Jurkat, Clone E6-1 (cell line): ENCODE measurements at regions not wholly inside any gene's neighbourhood (a gene's known extent, or its start where the extent isn't known, plus 50 kb on each side); places are given as distances from the start of the nearest gene placed in this dataset.
"Not testable (repeated sequence)": the region's sequence is repeated elsewhere in the genome, so short reads cannot be mapped to it uniquely, and the experiment has no call there.

Experiments
- DNase-seq: peaks from one replicate; pipeline ENCODE4 v3.0.0-alpha.2; 2011; ENCODE audit warnings: low read depth, low spot score
- H3K4me3 ChIP-seq: 2 replicates; pipeline ENCODE4 v1.5.1; 2011; ENCODE audit warnings: mild to moderate bottlenecking, low read length, control low read depth, moderate library complexity

DNA sequence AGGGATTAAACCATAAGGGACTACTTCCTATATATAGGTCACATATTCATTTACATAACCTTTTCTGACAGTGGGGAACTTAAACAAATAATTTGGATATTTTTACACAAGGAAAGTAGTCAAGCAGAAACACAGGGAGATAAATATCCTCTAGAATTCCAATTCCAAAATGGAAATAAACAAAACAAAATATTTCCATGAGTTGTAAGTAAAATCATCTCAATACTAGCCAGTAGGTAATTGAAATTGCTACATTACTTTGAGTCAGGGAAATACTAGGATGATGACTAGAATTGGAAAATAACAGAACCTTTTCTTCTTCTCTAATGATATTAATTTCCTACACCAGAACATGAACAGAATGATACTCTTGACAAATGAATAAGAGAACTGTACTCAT, 1308.1 kb upstream of the GJE1 start:
- no peak overlapping the region for H3K4me3 ChIP-seq
- DNase-seq = no peak

DNA sequence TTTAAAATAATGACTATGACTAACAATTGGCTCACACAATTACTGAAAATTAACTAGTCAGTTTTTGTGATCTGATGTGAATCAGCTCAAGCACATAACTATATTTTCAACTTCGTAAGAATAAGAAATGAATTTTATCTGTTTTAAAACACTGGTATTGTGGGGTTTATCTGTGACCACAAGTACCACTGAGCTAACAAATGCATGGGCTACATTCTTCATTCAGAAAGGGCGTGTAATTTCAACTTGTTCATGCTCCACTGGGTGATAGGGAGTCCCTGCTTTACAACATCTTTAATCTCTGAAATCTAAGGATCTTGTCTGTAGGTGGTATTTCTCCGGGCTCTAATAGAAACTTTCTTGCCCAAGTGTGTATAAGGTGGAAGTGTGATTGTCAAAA, 1311.5 kb upstream of the GJE1 start:
- no peak for DNase-seq
- no peak overlapping the region for H3K4me3 ChIP-seq

DNA sequence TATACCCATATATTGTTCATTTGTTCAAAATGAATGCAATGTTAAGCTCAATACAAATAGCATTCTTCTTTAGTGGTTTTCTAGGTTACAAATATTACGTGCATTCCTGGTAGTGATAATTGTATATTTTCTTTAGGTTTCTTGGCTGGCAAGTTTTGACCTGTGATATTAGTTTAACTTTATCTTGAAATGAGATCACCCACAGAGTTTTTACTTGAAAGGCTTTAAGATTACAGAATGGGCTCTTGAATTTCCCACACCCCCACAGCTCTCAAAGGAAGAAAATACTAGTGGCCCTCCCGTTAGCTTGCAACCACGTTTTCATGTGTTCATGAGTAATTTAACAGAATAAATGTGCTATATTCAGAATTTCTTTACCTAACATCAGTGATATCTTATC, 1315.5 kb upstream of the GJE1 start:
- H3K4me3 ChIP-seq = no peak overlapping the region
- DNase-seq = no peak

DNA sequence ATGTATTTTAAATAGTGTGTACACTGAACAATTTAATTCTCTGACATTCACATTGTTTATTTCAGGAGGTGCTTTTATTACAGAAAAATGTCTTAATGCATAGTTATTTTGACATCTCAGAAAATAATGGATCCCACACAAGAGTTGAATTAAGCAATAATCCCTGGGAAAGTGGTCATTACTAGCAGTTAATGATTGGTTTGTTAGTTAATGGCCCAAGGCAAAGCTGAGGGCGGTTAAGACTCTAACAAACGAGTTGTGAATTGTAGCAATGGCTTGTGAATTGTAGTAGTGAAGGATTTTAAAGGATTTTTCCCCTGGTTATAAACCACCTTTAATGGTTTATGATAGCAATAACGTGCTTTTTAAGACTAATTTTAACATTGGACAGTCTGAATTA, 1316.0 kb upstream of the GJE1 start:
- no peak for DNase-seq
- H3K4me3 ChIP-seq = no peak overlapping the region

DNA sequence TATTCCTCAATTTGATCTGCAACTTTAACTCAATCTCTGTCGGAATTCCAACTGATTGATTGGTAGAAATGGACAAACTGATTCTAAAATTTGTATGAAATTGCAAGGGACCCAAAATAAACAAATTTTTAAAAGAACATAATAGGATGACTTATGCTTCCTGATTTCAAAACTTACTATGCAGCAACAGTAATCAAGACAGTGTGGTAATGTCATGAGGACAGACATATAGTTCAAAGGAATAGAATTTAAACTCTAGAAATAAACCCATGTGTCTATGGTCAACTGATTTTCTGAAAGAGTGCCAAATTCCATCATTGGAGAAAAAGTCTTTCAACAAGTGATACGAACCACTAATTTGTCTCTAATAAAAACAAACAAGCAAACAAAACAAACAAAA, 1320.1 kb upstream of the GJE1 start:
- DNase-seq = no peak

DNA sequence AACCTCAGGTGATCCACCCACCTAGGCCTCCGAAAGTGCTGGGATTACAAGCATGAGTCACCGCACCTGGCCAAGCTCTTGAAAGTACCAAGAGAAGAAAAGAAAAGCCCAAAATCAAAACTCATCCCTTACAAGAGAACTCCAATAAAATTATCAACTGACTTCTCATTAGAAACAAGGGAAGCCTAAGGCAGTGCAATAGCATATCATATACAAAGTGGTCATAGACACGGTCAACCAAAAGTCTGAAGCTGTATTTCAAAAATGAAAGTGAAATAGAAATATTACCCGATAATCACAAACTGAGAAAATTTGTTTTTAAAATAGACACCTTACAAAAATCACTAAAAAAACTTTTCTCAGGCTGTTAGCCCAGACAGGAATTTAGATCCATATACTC, 1321.1 kb upstream of the GJE1 start:
- no peak for DNase-seq
- H3K4me3 ChIP-seq = no peak overlapping the region

More for the DNA sequence above, 1320.1 kb upstream of the GJE1 start:
- no peak overlapping the region for H3K4me3 ChIP-seq

DNA sequence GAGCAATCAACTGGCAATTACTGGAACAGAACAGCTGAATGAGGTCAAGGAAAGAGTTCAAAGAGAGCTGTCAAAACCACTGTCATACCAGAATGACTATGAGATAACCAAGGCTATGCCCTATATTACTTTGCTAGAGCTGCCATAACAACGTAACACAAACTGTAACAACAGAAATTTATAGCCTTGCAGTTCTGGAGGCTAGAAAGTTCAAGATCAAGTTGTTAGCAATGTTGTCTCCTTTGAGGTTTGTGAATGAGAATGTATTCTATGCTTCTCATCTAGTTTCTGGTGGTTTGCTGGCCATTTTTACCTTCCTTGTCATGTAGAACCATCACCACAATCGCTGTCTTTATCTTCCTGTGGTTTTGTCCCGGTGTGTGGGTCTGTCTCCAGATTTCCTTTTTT, 1323.0 kb upstream of the GJE1 start:
- peak; percentile 29 for DNase-seq
- H3K4me3 ChIP-seq = no peak overlapping the region

DNA sequence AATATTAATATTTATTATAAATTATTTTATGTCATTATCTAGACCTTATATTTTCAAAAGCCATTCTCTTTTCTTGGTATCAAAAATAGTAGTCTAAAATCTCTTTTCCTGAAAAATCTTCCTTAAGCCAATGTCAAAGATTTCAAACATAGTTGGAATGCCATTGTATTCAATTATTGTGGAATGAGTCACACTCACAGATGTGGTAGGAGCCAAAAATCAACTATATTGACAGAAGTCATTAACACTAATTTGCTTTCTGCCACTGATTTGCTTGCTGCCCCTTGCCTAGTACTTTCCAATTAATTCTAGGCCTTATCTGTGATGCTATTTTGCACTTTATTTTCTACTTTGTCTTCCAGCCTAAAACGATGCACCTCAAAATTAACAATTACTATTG, 1326.3 kb upstream of the GJE1 start:
- no peak overlapping the region for H3K4me3 ChIP-seq
- no peak for DNase-seq

DNA sequence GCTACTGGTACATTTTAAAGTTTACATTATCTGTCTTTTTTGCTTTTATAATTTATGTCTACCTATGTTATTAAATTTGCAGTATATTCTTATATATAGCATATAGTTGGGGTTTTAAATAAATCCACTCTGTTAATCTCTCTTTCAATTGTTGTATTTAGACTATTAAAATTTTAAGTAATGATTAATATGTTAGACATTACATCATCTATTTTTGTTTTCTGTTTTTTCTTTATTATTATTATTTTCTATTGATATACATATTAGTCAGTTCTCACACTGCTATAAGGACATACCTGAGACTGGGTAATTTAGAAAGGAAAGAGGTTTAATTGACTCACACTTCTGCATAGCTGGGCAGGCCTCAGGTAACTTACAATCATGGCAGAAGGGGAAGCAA, 1338.2 kb upstream of the GJE1 start:
- no peak overlapping the region for H3K4me3 ChIP-seq
- DNase-seq = no peak

DNA sequence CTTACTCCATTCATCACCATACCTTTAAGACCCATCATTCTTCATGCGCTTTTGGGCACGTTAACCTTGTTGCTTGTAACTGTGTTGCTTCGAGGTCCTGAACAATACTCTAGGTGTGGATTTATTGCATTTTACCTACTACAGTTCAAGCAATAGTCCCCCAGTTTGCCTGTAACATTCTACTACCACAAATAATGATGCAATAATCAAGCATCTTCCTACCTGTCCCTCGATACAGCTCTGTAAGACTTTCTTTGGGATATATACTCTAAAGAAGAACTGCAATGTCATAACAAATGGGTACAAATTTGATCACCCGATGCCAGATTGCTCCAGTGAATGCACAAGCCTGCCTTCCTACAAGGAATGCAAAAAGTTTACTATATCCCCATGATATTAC, 1342.6 kb upstream of the GJE1 start:
- H3K4me3 ChIP-seq = no peak overlapping the region
- DNase-seq = no peak

DNA sequence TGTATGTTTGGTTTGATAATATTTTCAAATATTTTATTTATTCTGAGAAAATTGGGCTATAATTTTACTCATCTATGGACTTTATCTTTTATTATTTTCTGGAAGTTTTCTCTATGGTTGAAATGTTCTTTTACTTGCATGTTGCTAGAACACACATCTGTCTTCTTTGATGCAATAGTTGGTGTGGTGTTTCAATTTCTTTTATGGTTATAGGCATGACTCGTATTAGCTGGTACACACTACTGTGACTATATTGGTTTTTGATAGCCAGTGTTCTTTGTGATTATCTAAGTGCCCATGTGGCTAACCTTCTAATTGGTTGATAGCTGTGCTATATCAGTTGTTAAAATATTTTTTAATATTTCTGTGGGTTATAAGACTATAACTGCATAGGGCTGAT, 1343.3 kb upstream of the GJE1 start:
- no peak for DNase-seq
- H3K4me3 ChIP-seq = no peak overlapping the region

DNA sequence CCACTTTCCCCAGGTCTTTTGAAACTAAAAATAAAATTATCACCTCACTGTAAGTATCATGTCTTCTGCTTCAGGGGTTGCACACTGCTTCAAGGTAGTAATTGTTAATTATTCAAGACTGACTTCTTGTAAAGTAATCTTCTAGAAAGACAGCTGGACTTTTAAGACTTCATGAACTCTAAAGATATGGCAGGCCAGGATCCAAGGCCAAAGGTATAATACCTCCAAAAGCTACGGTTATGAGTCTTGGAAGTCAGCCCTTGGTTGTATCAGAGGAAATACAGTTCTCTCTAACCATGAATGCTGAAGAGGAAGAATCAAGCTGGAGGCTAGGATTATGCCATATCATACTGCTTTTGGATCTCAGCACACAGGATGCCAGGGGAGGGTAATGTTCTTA, 1346.8 kb upstream of the GJE1 start:
- no peak for DNase-seq
- no peak overlapping the region for H3K4me3 ChIP-seq

DNA sequence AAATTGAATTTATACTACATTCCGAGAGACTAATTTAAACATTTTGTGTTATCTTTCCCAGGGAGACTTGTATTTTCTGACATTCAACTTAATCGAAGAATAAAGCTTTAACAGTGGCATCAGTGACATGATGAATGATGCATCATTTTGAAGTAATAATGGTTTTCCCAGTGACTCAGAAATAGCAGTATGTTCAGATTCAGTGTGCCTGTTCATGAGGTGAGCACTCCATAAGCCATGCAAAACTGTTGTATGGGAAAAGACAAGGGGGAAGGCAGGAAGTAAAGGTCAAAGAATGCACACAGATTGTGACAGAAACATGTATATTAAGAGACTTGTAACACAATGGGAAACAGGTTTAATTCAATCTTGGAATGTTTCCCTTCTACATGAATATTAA, 1348.2 kb upstream of the GJE1 start:
- DNase-seq = no peak

DNA sequence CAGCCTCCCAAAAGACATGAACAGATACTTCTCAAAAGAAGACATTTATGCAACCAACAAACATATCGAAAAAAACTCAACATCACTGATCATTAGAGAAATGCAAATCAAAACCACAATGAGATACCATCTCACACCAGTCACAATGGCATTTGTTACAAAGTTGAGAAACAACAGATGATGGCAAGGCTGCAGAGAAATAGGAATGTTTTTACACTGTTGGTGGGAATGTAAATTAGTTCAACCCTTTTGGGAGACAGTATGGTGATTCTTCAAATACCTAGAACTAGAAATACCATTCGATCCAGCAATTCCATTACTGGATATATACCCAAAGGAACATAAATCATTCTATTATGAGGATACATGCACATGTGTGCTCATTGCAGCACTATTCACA, 1349.2 kb upstream of the GJE1 start:
- not testable (repeated sequence) for H3K4me3 ChIP-seq, DNase-seq

More for the DNA sequence above, 1348.2 kb upstream of the GJE1 start:
- no peak overlapping the region for H3K4me3 ChIP-seq

DNA sequence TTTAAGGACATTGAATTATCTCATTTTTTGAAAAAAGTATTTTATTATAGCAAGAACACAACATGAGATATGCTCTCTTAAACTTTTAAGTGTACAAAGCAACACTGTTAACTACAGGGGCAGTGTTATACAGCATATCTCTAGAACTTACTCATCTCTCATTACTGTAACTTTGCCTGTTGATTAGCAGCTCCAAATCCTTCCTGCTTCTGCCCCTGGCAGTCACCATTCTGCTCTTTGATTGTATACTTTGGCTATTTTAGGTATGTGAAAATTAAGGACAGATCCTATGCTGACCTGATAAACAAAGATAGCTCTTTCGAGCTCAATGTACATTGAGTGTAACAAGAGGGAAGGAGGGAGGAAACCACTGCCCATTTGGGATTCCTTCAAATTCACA, 1349.8 kb upstream of the GJE1 start:
- no peak for DNase-seq
- H3K4me3 ChIP-seq = no peak overlapping the region

DNA sequence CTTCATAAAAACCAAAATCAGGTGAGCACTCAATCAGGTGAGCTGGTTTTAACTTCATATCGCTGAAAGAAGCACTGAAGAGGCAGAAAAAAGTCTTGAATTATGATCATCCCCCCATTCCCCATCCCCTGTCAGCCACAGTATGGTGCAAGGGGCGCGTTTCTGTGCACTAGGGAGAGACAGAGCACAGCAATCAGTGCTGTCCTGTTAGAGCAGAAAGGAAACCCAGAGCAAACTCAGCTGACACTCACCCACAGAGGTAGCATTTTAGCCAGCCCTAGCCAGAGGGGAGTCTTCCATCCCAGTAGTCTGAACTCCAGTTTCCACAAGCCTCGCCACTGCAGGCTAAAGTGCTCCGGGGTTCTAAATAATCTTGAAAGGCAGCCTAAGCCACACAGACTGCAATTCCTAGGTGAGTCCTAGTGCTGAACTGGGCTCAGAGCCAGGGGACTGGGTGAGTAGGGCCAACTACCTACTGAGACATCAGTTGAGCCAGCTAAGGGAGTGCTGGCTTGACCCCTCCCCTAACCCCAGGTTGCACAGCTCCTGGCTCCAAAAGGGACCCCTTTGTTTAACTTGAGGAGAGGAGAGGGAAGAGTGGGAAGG, 1352.6 kb upstream of the GJE1 start:
- DNase-seq = no peak
- no peak overlapping the region for H3K4me3 ChIP-seq

DNA sequence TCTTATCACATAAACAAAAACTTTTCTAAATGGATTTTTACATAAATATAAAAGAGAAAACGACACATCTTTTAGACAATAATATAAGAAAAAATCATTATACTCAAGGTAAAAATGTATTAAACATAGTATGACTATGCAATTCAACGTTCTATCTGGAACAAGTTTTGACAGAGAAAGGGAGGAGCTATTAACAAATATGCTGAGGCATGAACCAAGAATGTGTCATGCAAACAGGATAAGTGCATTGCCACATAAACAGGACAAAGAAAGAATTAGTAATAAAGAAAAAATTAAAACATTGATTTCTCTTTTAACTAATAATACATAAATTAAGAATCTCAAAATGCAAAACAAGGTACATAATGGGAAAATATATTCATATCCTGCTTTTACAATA, 1353.4 kb upstream of the GJE1 start:
- no peak for DNase-seq
- H3K4me3 ChIP-seq = no peak overlapping the region

DNA sequence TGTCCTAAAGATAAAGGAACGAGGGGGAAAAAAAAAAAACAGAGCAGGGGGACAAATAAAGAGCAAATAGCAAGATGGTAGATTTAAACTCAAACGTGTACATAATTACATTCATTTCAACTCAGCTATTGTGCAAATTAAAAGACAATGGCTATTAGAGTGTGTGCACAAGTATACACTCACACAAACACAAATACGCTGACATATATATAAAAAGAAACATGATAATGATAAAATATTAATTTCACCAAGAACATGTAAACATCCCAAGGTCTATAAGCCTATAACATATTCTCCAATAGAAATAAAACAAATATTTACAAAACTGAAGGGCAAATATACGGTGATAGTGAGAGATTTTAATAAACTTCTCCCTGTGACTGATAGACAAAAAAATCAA, 1354.9 kb upstream of the GJE1 start:
- DNase-seq = no peak
- no peak overlapping the region for H3K4me3 ChIP-seq

DNA sequence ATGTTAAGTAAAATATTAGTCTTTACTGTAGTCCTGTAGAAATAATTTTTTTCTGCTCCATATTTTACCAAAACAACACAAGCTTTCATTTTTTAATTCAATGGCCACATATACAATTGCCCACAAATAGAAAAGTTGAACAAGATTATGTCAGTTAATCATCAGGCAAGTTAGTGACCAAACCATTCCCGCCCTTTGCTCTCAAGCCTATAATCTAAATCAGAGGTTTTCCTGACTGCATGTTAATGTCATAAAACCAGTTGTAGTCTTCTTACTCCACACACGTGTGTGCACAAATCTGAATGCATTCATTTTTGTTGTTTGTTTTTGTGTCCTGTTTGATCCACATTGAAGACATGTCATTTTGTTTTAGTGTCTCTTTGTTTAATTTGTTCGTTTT, 1357.7 kb upstream of the GJE1 start:
- no peak overlapping the region for H3K4me3 ChIP-seq
- DNase-seq = no peak

DNA sequence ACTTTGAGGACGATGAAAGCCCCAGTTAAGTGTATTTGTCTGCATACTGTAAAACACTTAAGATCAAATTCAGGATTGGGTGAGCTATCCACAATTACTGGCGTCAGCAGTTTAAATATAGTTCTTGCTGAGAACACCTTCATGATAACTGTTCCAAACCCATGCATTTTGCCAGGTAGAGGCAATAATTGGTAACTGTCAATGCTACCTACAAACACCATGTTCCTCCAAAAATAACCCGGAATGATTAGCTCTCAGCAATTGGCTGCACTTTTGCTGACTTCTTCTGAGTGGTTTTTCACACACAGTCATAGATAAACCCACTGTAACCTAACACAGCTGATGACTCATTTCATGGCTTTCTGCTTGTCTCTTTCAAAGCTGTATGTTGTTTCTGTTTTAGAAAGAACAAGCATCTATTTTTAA, 1358.6 kb upstream of the GJE1 start:
- DNase-seq = no peak
- H3K4me3 ChIP-seq = no peak overlapping the region

DNA sequence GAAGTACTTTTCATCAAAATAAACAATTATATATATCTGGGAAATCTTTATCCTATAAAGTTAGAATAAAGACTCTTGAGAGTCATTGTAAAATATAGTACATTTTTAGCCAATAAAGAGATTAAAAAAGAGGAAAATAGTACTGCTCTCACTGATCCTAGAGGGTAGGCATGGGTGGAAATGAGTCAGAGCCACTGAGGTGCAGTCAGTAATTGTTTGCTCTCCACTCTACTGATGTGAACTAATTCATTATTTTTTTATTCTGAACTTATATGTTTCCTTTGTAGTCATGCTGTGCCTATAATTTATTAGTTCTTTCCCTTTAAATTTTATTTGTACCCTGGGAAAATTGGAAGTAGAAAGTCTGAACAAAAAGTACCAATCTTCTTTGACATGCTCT, 1359.4 kb upstream of the GJE1 start:
- no peak for DNase-seq
- H3K4me3 ChIP-seq = no peak overlapping the region

DNA sequence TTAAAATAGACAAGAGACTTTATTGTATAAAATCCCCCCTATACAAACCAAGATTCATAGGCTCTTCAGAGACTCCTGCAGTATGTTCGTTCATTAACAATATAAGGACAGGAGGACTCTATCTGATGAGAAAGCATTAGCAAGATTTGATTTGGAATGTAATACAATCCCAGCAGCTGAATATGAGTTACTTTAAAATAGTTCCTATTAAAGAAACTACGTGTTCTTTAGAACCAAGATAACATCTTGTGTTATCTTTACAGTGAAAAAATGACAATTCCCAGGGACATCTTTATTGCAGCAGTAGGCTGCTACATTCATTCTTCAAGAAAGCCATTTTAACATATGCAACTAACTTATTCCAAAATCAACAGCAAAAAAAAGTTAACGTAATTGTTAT, 1360.1 kb upstream of the GJE1 start:
- DNase-seq = no peak
- no peak overlapping the region for H3K4me3 ChIP-seq
